Activated CD8-positive, alpha-beta memory T cell treated with anti-CD3 and anti-CD28 coated beads for 36 hours (primary cell): ENCODE measurements at regions not wholly inside any gene's neighbourhood (a gene's known extent, or its start where the extent isn't known, plus 50 kb on each side); places are given as distances from the start of the nearest gene placed in this dataset.

Source experiments
- CTCF ChIA-PET: fragments of 350-600 bp; sonication (Branson Sonifier 250); formaldehyde crosslinking; loops from one replicate; lab custom pipeline; 2021; ENCODE audit warnings: antibody characterized with exemption; lab: Charles Lee
- POLR2A ChIA-PET: fragments of 350-600 bp; sonication (Branson Sonifier 250); formaldehyde crosslinking; loops from one replicate; lab custom pipeline; 2021; ENCODE audit warnings: antibody characterized with exemption; lab: Charles Lee

DNA sequence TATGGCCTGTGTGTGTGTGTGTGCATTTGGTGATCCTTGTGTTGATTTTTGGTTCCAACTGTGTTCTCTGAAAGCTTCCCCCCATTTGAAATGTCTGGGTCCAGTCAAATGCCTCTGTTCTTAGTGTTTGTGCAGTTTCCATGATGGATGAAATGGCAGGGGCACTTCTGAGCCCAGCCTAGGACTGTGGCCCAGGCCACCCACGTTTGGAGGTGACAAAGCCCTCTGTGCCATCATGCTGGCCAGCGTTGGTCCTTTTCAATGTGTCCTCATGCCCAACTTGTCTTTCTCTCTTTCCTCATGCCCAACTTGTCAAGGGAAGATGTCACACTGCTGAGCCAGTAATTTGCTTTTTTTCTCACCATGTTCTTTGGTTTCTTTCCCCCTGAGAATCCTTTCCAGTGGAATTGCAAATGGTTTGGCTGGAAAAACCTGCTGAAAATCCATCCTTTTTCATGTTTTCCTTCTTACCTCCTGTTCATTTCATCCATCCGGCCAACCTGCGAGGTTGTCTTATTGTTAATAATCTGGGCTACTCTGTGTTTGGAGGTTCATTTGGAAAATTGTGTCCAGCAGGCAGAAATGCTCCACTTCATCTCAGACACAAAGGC lies 113.7 kb upstream of the NAV2 start:
- POLR2A ChIA-PET: no interaction called here

DNA sequence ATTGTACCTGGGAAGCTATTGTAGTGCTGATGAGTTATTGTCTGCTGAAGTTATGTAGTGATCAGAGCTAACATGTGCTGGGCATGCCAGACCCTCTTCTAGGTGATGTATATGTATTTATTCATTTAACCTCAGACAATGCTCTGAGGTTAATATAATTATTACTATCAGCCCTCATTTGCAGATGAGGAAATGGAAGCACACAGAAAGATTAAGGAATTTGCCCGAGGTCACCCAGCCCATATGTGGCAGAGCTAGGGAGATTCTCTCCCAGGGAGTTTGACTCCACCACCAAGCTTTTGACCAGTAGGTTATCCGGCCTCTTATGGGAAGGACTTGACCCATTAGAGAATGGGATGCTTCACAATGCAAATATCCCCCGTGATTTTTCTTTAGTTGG lies 114.2 kb upstream of the NAV2 start:
- CTCF ChIA-PET: no interaction called here
- POLR2A ChIA-PET: no interaction called here

More for the DNA sequence above, 113.7 kb upstream of the NAV2 start:
- CTCF ChIA-PET: no interaction called here

DNA sequence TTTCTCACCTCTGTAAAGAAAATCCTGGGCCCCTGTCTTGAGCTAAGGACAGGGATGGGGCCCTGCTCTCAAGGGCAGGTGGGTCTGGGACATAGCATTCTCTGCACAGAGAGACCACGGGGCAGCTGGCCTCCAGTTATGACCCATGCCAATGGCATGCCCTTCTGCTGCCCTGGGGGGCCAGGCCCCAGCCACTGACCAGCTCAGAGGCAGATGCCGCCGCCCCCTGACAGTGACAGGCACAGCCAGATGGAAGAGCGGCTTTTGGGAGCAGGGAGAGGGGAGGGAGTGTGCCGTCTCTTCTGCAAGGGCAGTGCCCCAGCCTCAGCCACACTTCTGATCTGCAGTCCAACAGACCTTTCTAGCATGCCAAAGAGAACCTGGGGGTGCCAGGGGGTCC lies 114.8 kb upstream of the NAV2 start:
- CTCF ChIA-PET: no interaction called here
- POLR2A ChIA-PET: no interaction called here

DNA sequence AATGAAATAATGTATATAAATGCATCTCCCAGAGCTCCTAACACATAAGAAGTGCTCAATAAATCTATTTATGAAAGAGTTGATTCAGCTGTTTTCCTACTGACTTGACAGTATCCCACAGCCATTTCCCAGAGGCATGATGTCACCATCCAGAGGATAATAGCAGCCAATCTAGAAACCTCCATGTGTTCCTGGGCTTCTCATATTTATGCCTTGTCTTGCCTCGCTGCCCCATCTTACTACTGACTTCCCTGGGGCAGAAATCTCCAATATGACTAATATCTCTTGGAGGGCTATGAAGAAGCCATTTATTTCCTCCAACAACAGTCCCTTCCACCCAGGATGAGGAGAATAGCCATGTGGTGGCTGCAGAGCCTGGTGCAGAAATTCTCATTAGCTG lies 115.4 kb upstream of the NAV2 start:
- CTCF ChIA-PET: no interaction called here
- POLR2A ChIA-PET: no interaction called here

DNA sequence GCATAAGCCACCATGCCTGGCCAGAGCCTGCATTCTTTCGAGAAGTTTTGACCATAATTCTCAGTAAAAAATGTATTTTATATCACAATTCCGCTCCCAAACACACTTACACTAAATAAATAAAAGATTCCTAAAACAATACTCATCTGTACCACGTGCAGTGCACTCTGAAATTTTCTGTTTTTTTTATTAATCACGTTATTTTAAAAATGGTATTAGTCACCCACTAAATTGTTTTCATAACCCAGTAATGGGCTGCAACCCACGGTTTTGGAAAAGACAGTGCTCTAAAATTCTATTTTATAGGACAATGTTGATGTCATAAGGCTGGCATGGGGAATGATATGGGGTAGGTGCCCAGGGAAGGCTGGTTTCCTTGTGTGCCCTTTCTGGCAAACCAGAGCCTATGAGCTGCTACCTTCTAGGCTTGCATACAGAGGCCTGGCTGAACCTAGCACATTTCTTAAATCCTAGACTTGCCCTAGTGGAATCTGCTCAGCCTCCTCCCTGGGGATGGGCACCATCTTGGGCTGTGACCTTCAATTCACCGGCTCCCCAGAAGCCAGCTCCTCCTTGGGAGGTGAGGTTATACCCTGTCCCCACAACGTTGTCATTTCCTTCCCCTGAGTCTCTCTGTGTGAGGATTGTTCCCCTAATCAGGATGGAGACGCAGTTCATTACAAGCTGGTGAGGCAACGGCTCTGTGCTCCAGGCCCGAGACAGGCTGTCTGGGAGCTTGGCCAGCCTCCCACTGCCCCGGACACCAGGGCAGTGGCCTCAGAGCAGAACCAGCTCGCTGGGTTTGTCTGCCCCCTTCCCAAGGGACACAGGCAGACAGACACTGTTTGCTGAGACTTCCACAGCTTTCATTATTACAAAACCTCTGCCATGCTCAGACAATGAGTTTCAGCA lies 116.5 kb upstream of the NAV2 start:
- ChIA-PET POLR2A (no interaction called here), CTCF (no interaction called here)

DNA sequence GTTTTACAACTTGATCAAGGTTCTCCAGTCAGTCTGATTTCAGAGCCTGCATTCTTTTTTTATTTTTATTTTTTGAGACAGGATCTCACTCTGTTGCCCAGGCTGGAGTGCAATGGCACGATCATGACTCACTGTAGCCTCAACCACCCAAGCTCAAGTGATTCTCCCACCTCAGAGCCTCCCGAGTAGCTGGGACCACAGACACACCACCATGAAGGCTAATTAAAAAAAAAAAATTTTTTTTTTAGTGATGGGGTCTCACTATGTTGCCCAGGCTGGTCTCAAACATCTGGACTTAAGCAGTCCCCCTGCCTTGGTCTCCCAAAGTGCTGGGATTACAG lies 117.2 kb upstream of the NAV2 start:
- ChIA-PET CTCF (no interaction called here), POLR2A (no interaction called here)

DNA sequence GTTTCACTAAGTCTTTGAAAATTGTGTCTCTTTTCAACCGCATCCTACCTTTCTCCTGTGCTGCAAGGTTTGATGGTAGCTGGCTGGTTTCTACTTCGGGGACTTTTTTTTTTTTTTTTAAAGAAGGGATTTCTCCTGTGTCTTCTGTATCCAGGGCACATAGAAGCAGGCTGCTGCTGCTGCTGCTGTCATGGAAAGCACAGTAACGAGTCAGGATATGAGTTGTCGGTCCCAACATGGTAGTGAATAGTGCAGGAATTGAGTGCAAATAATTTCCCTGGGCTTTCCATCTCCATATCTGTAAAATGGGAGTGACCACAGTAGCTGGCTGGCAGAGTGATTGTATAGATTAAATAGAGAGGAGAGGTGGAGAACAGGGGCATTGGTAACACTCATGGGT lies 118.3 kb upstream of the NAV2 start:
- ChIA-PET CTCF (no interaction called here), POLR2A (no interaction called here)

DNA sequence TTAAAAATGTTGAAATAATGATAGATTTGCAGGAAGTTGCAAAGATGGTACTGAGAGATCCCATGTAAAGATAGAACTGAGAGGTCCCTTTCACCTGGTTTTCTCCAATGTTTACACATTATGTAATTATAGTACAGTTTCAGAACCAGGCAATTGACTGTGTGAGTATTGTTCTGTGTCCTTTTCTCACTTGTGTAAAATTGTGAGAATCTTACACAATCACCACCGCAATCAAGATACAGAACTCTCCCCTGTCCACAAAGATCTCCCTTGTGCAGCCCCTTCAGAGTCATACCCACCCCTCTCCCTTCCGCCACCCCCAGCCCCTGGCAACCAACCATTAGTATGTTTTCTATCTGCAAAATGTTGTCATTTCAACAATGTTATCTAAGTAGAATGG lies 119.8 kb upstream of the NAV2 start:
- POLR2A ChIA-PET: no interaction called here

DNA sequence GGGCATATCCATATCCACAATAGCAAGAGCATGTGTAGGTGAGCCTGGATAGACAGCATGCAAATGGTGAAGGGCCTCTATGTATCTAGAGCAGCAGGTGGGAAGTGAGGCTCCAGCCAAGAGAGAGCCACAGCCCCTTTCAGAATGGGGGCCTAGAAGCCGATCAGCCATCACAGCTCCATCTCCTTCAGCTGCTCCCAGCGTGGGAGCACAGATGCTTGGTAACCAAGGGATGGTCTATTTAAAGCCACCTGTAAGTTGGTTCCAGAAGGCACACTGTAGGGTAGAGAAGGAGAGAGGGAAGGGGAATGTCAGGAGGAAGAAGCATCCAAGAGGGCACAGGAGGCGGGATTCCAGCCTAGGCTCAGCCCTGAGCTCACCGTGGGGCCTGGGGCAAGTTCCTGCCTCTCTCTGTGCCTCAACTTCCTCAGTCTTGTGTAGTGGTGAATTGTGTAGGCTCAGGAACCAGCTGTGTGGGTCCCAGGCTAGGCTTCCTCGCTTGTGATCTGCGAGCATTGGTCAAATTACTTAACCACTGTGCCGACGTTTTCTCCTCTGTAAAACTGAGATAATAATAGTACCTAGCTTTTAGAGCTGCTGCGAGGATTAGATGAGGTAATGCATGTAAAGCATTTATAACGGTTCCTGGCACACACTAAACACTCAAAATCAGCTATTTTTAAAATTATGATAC lies 122.9 kb upstream of the NAV2 start:
- POLR2A ChIA-PET: no interaction called here

More for the DNA sequence above, 119.8 kb upstream of the NAV2 start:
- CTCF ChIA-PET: no interaction called here

DNA sequence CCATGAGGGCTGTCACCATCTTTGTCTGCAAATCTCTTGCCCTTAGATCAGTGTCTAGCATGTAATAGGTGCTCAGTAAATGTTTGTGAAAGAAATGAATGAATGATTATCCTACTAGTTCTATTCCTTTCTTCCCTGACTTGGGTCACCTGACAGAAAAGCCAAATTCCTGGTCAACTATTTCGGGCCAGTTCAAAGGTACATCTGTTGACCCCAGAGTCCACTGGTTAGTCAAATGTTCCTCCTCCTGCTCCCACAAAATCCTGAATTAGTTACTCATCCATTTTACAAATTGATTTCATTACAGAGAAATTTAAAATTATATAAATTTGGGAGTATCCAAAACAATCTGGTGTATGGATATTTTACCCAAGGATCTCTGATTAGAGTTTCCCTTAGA lies 124.7 kb upstream of the NAV2 start:
- POLR2A ChIA-PET: no interaction called here
- CTCF ChIA-PET: no interaction called here

More for the DNA sequence above, 122.9 kb upstream of the NAV2 start:
- CTCF ChIA-PET: no interaction called here

DNA sequence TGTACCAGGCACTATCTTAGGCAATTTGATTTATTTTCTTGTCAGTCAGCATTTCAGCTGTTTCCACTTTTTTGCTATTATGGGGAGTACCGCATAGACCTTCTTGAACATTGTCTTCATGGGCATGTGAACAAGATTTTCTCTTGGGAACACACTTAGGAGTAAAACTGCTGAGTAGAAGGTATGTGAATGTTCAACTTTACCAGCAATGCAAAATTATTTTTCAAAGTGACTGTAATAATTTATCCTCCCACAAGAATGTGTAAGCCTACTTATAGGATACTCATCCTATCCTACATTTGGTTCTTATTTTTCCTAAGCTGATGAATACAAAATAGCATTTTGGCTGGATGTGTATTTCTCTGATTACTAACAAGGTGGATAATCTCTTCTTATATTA lies 132.0 kb upstream of the NAV2 start:
- ChIA-PET CTCF (no interaction called here), POLR2A (no interaction called here)

DNA sequence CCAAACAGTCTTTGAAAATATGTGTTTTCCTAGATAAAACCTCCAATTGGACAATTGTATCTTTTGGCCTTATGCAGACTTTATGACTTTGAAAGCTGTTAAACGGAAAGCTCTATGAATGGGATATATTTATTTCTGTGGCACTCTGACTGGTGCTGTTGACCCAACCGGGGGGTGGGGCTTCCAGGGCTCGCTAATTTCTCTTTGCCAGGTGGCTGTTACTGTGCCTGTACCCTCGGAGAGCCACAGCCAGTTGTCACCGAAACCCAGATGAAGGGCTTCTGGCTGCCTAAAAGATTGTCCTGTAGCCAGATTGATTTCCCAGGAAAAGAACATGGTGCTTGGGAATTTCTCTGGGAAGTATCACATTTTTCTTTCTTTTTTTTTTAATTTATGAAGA lies 132.7 kb upstream of the NAV2 start:
- ChIA-PET CTCF (no interaction called here), POLR2A (no interaction called here)

DNA sequence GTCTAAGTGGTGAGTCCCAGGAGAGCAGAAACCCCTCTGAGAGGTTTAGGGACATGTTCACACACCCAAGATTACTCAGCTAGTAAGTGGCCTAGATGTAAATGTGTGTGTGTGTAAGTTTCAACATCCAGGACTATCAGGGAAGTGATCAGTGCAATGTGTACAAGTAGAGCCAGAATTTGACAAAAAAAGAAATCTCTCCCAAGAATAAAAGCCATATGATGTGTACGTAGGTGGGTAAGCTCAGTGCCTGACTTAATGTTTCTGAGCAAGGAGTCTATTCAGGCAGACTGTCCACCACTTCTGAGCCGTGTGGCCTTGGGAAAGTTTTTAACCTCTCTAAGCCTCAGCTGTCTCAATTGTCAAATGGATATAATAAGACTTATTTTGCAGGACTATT lies 133.8 kb upstream of the NAV2 start:
- CTCF ChIA-PET: no interaction called here
- POLR2A ChIA-PET: no interaction called here

DNA sequence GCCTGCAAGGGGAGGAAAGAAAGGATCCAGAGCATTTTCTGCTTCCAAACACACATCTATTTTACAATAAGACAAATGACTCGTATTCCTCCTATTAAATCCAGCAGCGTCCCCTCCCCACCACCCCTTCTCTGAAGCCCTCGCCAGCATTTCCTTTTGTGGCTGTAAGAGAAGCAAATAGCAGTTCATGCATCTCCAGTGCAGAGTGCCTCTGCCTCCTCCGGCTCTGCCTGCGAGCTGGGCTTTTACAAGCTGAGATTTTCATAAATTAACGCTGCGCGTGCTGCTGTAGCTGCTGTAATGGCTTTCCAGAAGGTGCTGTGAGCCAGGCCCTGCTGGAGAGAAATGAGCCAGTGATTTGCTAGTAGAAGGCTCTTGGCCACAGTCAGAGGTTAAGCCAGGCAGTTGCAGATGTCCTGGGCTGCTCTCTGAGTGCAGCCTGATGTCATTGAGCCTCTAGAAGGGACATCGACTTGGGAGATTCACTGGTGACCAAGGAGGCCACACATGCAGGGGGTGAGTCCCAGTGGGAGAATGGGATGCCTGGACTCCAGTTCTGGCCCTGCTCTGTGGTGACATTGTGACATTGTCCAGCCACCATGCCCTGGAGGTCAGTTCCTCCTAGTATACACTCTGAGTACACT lies 134.5 kb upstream of the NAV2 start:
- CTCF ChIA-PET: no interaction called here
- POLR2A ChIA-PET: no interaction called here

DNA sequence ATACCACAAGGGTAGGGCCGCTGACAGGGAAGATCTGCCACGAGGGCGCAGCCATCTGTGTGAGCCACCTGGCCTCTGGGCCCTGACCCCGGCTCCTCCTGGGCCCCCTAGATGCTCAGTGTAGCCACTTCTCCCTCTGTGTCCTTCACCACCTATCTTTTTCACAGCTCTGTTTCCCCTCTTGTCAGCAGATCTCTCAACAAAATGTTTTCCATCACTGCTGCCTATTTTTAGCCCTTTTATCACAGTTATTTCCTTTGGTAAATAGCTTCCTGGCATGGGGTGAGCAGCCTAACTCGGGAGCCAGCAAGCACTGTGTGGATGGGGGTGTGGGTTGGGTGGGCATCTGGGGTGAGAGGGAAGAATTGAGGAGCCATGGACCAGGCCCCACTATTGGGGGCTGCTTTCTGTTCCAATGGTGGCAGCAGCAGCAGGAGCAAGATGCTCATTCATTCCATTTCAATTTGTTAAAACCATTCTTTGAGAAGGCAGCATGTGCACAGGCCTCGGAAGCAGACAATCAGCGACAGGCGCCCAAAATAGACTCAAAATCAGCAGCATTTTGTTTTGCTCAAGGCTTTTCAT lies 135.2 kb upstream of the NAV2 start:
- POLR2A ChIA-PET: no interaction called here
- CTCF ChIA-PET: no interaction called here

DNA sequence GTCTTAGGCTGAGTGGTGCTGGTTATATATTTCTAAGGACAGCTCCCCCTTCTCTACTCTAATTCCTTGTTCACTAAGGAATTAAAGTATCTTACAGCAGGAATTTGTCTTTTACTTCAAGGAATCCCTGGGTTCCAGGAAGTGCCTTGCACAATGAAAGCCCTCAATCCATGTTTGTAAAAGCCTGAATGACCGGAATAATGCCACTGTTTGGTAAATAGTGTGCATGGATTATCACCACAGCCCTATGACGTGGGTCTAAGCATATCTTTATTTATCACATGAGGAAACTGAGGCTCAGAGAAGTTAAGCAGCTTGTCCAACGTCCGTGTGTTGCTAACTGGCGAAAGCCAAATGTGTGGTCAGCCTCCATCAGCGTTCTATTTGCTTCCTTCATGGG lies 135.7 kb upstream of the NAV2 start:
- ChIA-PET POLR2A (no interaction called here), CTCF (no interaction called here)

DNA sequence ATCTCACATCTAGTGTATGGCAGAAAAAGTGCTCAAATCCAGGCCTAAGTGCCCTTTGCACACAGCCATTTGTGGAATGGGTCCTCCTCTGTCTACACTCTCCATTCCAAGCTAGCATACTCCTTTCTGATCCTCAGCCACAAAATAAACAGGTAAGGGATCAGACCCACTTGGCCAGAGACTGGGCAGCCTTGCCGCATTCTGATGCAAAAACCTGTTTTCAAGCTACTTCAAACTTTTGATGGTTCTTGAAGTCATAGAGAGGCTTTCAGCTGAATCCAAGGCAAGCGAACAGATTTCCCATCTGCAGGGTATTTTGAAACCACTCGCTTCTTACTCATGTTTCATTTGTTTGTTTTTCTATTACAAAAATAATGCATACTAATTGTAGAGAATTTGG lies 136.6 kb upstream of the NAV2 start:
- ChIA-PET POLR2A (no interaction called here), CTCF (no interaction called here)

DNA sequence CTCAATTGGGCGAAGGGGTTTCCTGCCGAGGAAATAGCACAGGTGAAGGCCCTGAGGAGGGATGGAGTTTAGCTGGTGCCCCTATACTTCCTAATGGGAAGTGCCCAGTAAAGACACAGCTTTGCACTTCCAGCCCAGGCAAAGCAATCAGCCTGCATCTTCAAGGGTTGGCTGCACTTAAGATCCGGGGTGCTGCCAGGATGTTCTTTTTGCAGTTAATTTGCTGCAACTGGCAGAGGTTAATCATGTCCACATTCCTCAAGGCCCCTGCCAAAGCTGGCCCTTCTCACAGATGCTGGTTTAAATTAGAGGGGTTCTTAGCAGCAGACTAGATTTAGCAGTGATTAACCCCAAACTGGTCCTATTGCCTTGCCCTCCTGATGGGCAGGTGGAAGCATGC lies 137.7 kb upstream of the NAV2 start:
- ChIA-PET CTCF (no interaction called here), POLR2A (no interaction called here)

DNA sequence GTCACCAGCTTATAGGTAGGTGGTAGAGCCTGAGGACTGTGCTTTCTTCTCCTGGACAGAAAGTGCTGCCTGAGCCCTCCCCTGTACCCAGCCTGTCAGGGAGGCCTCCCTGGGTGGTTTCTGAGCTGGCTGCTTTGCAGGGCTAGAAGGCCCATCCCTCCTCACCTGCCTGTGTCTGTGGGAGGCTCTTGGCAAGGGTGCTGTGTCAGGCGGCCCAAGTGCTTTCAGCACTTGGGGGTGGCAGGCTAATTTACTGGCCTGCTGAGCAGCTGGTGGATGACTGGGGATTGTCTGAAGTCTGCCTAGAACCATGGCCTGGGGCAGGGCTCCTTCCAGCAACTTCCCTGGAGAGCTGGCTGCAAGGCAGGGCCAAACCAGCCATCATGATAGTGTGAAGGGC lies 139.0 kb upstream of the NAV2 start:
- POLR2A ChIA-PET: no interaction called here
- CTCF ChIA-PET: interaction anchor here (0.7 kb wide), 1 partner anchor 10 kb away, joined by 4 read pairs; no protein-coding TSS in a partner anchor

DNA sequence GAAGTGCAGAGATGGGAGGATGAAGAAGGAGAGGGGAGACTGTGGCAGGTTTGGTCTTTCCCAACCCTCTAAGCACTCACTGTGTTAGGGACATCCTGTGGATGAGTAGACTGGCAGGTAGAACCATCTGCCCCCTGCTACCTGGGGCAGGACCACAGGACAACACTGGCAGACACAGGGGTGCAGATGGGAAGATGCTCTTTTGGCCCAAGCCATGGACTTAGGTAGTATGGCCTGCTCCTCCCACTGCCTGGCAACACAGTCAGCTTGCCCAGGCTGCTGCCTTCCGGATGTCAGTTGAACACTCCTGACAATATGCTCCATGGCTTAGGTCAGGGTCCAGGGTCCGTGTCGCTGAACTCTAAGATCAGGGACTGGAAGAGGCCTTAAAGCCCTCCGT lies 140.7 kb upstream of the NAV2 start:
- CTCF ChIA-PET: interaction anchor here (1.1 to 1.6 kb wide), 2 partner anchors 171 to 331 kb away, joined by 3 read pairs; no protein-coding TSS in a partner anchor

More for the DNA sequence above, 140.7 kb upstream of the NAV2 start:
- POLR2A ChIA-PET: no interaction called here
